Upper lobe of right lung (tissue), 1 donor: ENCODE measurements at regions not wholly inside any gene's neighbourhood (a gene's known extent, or its start where the extent isn't known, plus 50 kb on each side); places are given as distances from the start of the nearest gene placed in this dataset.

Source experiments
- ATAC-seq: fragments of 200-7000 bp; cut with Tn5 transposase; one replicate; pipeline ENCODE4 v1.9.1; 2020; ENCODE audit warnings: mild to moderate bottlenecking, moderate library complexity
- DNase-seq: peaks from one replicate; pipeline ENCODE4 v3.0.0-alpha.2; 2020
- H3K27ac ChIP-seq: fragments of 200-600 bp; one replicate; pipeline ENCODE4 v1.8.0; 2022
- H3K27me3 ChIP-seq: fragments of 200-600 bp; one replicate; pipeline ENCODE4 v1.8.0; 2022; ENCODE audit warnings: mild to moderate bottlenecking
- H3K36me3 ChIP-seq: fragments of 200-600 bp; one replicate; pipeline ENCODE4 v1.8.0; 2022
- H3K4me1 ChIP-seq: fragments of 200-600 bp; one replicate; pipeline ENCODE4 v1.8.0; 2022
- H3K4me3 ChIP-seq: fragments of 200-600 bp; one replicate; pipeline ENCODE4 v1.8.0; 2022; ENCODE audit warnings: mild to moderate bottlenecking
- H3K9me3 ChIP-seq: fragments of 200-600 bp; one replicate; pipeline ENCODE4 v1.8.0; 2022
- intact Hi-C: fragments of 100-400 bp; cut with DNase I; formaldehyde crosslinking; loops from one replicate; pipeline ENCODE4 v1.11.0; 2022
- TF ChIP-seq, protein P1 (sequence below): fragments of 200-600 bp; IDR thresholded peaks from one replicate; pipeline ENCODE4 v1.8.0; 2022; ENCODE audit warnings: antibody characterized with exemption
- donor health status: DM: no; HTN: yes; CAD: no; lungs with severe emphysema.

DNA sequence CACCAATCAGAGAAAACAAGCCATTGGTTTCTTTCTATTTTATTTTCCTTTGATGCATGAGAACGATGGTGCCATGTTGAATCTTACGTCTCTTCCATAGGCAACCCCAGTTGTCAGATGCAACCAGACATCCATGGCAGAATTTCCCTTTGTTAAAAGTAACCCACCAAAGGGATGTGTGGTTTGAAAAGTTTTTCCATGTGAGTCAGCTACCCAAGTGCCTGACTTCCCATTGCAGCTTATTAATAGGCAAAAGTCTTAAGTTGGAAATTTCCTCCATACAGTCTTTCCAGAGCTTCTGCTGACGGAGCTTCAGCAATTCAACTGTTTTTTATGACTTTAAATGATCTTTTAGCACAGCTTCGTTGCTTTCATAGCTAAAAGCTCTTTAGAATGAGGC lies 73.8 kb upstream of the FAM216B start:
- DNase-seq (no peak), ATAC-seq (no peak)
- Histone ChIP-seq H3K4me1 (no peaks in the 10 kb centered on the region), H3K36me3 (no peaks in the 10 kb centered on the region), H3K27ac (no peak overlapping the region), H3K4me3 (no peak overlapping the region), H3K27me3 (no peaks in the 10 kb centered on the region), H3K9me3 (no peaks in the 10 kb centered on the region)
- TF ChIP-seq, protein P1, sequence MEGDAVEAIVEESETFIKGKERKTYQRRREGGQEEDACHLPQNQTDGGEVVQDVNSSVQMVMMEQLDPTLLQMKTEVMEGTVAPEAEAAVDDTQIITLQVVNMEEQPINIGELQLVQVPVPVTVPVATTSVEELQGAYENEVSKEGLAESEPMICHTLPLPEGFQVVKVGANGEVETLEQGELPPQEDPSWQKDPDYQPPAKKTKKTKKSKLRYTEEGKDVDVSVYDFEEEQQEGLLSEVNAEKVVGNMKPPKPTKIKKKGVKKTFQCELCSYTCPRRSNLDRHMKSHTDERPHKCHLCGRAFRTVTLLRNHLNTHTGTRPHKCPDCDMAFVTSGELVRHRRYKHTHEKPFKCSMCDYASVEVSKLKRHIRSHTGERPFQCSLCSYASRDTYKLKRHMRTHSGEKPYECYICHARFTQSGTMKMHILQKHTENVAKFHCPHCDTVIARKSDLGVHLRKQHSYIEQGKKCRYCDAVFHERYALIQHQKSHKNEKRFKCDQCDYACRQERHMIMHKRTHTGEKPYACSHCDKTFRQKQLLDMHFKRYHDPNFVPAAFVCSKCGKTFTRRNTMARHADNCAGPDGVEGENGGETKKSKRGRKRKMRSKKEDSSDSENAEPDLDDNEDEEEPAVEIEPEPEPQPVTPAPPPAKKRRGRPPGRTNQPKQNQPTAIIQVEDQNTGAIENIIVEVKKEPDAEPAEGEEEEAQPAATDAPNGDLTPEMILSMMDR, result no peak
- intact Hi-C loops, result no loop called here

DNA sequence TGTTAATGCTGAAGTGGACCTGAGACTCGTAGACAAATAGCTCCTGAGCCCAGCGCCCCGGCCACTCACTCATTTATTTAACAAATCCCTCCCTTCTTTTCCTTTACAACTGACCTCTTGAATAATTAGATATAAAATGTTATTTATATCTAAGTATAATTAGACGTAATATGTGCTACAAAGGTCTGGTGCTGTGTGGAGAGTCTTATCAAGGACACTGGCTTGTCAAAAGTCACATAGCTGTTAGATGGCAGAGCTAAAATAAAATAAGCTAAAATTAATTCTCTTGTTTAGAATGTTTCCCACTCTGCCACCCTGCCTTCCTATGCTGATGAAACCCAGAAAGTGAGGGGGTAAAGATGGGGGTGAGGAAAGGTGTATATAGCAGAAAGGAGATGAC lies 73.0 kb upstream of the FAM216B start:
- no peak for DNase-seq
- intact Hi-C loops, result no loop called here
- H3K36me3 ChIP-seq, result no peaks in the 10 kb centered on the region
- no peaks in the 10 kb centered on the region for H3K4me1 ChIP-seq
- TF ChIP-seq, protein P1, result no peak
- ATAC-seq, result no peak
- H3K27ac ChIP-seq, result no peak overlapping the region
- H3K27me3 ChIP-seq, result no peaks in the 10 kb centered on the region
- H3K9me3 ChIP-seq, result no peaks in the 10 kb centered on the region
- no peak overlapping the region for H3K4me3 ChIP-seq

DNA sequence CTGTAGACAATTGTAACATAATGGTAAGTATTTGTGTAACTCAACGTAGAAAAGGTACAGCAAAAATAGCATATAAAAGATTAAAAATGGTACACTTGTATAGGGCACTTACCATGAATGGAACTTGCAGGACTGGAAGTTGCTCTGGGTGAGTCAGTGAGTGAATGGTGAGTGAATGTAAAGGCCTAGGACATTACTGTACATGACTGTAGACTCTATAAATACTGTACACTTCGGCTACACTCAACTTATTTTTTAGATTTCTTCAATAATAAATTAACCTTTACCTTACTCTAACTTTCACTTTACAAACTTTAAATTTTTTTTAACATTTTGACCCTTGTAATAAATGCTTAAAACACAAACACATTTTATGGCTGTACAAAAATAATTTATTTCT lies 72.1 kb upstream of the FAM216B start:
- Histone ChIP-seq H3K9me3 (no peaks in the 10 kb centered on the region), H3K4me1 (no peaks in the 10 kb centered on the region), H3K36me3 (no peaks in the 10 kb centered on the region), H3K4me3 (no peak overlapping the region), H3K27me3 (no peaks in the 10 kb centered on the region), H3K27ac (no peak overlapping the region)
- DNase-seq, result no peak
- intact Hi-C loops, result no loop called here
- ATAC-seq, result no peak
- TF ChIP-seq, protein P1, result no peak

DNA sequence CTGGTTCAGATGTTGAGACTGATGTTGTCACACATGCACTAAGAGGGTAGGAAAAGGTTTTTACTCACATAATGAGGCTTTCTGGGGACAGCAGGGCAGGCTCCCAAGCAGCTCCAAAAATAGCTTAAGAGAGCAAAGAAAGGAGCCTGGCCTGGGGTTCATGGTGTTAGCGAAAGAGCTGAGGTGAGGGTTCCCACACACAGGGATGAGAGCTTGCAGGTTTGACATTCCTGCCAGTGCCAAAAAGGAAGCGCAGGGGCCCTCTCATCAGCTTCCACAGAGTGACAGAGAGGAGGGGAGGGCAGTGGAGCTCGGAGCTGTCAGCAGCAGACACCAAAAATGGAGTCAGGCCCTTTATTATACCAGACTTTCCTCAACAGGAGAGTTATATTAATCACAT lies 65.5 kb upstream of the FAM216B start:
- TF ChIP-seq, protein P1, result no peak
- Histone ChIP-seq H3K9me3 (no peaks in the 10 kb centered on the region), H3K4me1 (no peaks in the 10 kb centered on the region), H3K27ac (no peak overlapping the region), H3K36me3 (no peaks in the 10 kb centered on the region), H3K27me3 (no peaks in the 10 kb centered on the region), H3K4me3 (no peak overlapping the region)
- ATAC-seq, result no peak
- intact Hi-C loops, result no loop called here
- DNase-seq, result no peak

DNA sequence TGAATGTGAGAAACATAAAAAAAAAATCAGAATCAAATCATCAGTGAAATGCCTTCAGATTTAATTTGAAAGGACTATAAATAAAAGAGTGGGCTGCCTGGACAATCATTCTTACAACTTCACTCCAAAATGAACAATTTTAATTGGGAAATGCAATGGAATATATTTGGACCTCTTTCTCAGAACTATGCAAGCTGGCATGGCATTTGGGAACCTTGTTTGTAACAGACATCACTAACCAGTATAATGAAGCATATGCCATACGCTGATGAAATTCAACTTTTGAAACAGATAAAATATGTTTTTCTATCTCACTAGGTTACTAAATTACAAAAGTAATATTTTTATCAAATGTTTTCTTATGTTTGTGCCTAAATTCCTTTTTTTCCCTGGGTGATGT lies 64.2 kb upstream of the FAM216B start:
- ATAC-seq (no peak), DNase-seq (no peak)
- no peaks in the 10 kb centered on the region for H3K36me3 ChIP-seq
- no peaks in the 10 kb centered on the region for H3K27me3 ChIP-seq
- intact Hi-C loops, result no loop called here
- no peaks in the 10 kb centered on the region for H3K4me1 ChIP-seq
- TF ChIP-seq, protein P1, result no peak
- no peak overlapping the region for H3K27ac ChIP-seq
- no peaks in the 10 kb centered on the region for H3K9me3 ChIP-seq
- H3K4me3 ChIP-seq, result no peak overlapping the region

DNA sequence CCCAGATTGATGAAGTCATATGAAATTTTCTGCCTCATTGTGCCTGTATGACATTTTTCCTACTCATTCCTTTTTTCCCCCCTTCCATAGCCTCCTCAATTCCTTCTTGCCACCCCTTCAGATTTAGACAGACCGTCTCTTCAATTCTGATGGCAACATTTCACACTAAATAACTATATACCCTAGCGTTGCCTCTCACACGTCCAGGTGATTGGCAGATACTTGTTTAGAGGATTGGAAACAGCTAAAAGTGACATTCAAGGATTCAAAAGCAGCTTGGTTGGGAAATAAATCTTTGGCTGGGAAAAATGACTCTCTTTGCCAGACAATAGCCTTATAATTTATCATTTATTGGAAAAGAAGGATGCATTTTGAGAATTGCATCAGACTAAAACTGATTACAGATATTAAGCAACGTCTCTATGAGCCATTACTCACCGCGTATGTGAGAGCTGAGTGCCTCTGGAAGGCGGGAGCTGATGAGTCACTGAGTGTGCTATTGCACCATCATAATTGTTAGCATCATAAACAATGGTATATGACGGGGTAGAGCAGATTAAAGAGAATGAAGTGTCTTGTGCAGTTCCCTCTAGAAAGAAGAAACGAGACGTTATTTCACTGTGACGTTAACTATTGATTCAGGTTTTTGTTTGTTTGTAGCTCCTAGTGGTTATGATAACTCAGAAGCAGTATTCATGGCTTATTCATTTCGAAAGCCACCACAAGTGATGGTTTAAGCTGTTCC lies 61.1 kb upstream of the FAM216B start:
- intact Hi-C loops, result no loop called here
- ATAC-seq (peak; percentile 76), DNase-seq (no peak)
- no peaks in the 10 kb centered on the region for H3K9me3 ChIP-seq
- no peaks in the 10 kb centered on the region for H3K4me1 ChIP-seq
- no peak overlapping the region for H3K27ac ChIP-seq
- TF ChIP-seq, protein P1, result no peak
- no peak overlapping the region for H3K4me3 ChIP-seq
- H3K27me3 ChIP-seq, result no peaks in the 10 kb centered on the region
- no peaks in the 10 kb centered on the region for H3K36me3 ChIP-seq
